ENCODE measurements at regions not wholly inside any gene's neighbourhood (a gene's known extent, or its start where the extent isn't known, plus 50 kb on each side); places are given as distances from the start of the nearest gene placed in this dataset.

DNA sequence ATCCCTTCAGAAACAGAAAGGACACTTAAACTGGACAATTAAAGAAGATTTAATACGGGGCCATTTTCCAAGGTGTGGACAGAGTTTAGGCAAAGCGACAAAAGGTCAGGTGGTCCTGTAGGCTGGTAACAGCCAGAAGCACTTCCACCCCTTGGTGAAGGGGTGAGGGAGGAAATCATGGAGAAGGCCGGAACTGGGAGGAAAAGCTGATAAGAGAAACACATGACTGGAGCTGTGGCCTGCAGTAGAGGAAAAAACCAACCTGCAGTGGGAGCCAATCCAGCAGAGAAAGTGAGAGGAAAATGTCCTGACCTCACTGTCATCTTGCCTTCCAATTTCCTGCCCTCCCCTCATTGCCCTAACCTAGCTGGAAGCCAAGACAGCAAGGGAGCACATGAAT is 249.8 kb downstream of the LMO4 start:
- TF ChIP-seq, protein P1, sequence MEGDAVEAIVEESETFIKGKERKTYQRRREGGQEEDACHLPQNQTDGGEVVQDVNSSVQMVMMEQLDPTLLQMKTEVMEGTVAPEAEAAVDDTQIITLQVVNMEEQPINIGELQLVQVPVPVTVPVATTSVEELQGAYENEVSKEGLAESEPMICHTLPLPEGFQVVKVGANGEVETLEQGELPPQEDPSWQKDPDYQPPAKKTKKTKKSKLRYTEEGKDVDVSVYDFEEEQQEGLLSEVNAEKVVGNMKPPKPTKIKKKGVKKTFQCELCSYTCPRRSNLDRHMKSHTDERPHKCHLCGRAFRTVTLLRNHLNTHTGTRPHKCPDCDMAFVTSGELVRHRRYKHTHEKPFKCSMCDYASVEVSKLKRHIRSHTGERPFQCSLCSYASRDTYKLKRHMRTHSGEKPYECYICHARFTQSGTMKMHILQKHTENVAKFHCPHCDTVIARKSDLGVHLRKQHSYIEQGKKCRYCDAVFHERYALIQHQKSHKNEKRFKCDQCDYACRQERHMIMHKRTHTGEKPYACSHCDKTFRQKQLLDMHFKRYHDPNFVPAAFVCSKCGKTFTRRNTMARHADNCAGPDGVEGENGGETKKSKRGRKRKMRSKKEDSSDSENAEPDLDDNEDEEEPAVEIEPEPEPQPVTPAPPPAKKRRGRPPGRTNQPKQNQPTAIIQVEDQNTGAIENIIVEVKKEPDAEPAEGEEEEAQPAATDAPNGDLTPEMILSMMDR (conservative IDR thresholded peaks at IDR 0.05 in 1 of 2, IDR thresholded peaks at IDR 0.05 in 1 of 2; ENCODE audit: extremely low read depth in 1 of 2, insufficient read depth in 1 of 2, low read depth in 1 of 2, low read length in 2 of 2) = no peak
- no peak for TF ChIP-seq EZH2 (IDR thresholded peaks at IDR 0.05; ENCODE audit: borderline replicate concordance, low read length)
